Posterior cingulate gyrus (tissue), 11 donors: ENCODE measurements at regions not wholly inside any gene's neighbourhood (a gene's known extent, or its start where the extent isn't known, plus 50 kb on each side); places are given as distances from the start of the nearest gene placed in this dataset.
"Not testable (repeated sequence)": the region's sequence is repeated elsewhere in the genome, so short reads cannot be mapped to it uniquely, and the experiment has no call there.

Experiments used
- DNase-seq, 10 donors: peaks; one replicate each; pipeline versions ENCODE4 v3.0.0 to v3.0.0-alpha.2; 2020 to 2021; ENCODE audit warnings: mixed read lengths in 3 of 10
- intact Hi-C: fragments of 100-400 bp; cut with DNase I; formaldehyde crosslinking; loops from one replicate; pipeline ENCODE4 v1.15.1; 2023

DNA sequence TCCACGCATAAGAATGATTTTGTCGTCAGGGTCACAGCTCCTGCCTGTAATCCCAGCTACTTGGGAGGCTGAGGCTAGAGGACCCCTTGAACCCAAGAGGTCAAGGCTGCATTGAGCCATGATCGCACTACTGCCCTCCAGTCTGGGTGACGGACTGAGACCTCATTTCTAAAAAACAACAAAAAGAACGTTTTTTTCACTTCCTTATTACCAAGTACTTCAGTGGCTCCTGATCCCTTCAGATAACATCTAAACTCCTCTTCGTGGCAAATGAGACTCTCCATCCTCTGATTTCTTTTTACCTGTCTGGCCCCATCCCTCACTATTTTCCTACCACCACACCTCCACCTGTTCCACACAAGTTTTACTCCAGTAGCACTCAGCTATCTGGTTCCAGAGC lies 105.4 kb upstream of the TLK1 start:
- no peak for DNase-seq
- intact Hi-C loops = no loop called here

- intact Hi-C loops, DNase-seq: not testable (repeated sequence)
These were observed 100.8 kb upstream of the TLK1 start for GRCh38 chr2:171261529-171261928.

DNA sequence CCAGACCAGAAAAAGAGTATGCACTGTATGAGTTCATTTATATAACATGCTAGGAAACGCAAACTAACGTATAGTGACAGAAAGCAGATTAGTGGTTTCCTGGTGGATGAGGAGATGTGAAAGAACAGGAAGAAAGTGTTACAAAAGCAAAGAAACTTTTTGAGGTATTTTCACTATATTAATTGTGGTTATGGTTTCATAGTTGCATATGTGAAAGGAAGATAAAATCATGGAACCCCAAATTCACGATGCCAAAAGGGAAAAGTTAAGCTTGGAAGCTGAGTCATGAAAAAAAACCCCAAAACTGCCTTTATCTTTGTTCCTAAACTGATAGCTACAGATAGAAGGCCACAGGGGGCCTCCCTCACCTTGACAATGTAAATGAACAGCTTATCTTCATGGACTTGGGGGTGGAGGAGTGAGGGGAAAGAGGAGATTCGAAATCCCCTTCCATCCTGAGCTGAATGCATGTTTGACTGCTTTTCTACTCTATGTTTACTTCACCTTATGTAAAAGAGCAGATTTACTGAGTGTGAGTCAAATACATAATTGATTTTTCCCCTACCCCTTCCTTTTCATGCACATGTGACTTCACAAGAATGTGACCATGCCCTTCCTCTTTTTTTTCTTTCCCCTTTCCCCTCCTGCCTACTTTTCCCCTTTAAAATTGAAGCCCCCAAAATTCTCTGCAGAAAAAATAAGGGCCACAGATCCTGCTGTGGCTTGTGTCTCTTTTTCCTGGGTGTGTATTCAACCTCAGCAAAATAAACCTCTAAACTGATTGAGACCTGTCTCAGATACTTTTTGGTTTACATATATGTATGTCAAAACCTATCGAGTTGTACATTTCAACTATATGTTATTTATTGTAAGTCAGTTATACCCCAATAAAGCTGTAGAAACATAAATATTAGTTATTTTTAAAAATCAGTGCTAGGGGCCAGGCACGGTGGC lies 100.1 kb upstream of the TLK1 start:
- intact Hi-C loops = no loop called here
- no peak for DNase-seq

DNA sequence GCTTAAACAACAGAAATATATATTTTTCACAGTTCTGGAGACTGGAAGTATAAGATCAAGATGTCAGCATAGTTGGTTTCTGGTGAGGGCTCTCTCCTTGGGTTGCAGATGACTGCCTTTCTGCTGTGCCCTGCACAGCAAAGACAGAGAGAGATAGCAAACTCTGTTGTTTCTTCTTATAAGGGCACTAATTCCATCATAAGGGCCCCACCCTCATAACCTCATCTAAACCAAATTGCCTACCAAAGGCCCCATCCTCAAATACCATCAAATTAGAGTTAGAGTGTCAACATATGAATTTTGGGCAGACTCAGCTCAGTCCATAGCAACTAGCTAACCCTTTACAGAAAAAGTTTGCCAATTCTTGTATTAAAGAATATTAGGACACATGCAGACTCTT lies 94.0 kb upstream of the TLK1 start:
- no peak for DNase-seq
- intact Hi-C loops = no loop called here

DNA sequence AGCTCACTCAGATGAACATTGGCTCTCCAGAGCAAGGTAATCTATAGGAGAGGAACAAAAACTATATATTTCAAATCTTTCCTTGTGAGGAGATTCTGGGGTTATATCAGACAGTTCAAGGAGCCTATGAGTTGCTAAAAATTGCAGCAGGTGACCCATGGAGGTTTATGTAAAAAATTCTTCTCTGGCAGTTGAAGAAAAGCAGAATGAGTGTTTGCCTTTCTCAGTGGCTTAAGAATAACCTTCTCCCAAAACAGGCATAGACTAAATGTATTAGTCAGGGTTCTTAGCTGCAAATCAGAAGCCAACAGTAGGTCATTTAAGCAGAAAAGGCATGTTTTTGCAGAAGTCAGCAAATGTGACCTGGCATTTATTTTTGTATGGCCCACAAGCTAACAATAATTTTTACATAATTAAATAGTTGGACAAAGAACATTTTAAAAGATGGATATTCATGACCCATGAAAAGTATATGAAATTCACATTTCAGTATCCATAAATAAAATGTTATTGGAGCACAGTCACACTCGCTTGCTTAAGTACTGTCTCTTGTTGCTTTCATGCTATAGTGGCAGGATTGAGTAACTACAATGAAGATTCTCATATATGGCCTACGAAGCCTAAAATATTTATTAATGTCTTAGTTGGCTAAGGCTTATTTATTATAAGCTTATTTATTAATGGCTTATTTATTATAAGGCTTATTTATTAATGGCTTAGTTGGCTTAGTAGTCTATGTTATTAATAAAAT lies 93.4 kb upstream of the TLK1 start:
- intact Hi-C loops = no loop called here
- DNase-seq = no peak

- no peak for DNase-seq
- intact Hi-C loops = no loop called here
These were observed 92.6 kb upstream of the TLK1 start for GRCh38 chr2:171253279-171253678.

DNA sequence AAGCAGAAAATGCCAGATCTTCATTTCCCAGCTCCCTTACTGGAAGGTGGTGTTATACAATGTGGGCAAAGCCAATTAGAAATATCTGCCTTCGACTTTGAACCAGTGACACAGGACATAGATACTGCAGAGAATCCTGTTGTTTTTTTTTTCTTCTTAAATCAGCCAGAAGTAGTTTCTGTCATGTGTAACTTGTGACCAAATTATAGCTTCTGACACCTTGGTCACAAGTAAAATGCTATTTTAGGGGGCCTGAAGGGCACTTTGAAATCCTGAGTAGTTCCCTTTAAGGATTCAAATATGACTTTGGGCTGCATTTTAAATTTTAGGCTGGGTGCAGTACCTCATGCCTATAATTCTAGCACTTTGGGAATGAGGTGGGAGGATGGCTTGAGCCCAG lies 89.0 kb upstream of the TLK1 start:
- intact Hi-C loops = no loop called here
- DNase-seq = no peak

GRCh38 chr2:171247741-171248662 lies 87.3 kb upstream of the TLK1 start:
- intact Hi-C loops = no loop called here
- no peak for DNase-seq

DNA sequence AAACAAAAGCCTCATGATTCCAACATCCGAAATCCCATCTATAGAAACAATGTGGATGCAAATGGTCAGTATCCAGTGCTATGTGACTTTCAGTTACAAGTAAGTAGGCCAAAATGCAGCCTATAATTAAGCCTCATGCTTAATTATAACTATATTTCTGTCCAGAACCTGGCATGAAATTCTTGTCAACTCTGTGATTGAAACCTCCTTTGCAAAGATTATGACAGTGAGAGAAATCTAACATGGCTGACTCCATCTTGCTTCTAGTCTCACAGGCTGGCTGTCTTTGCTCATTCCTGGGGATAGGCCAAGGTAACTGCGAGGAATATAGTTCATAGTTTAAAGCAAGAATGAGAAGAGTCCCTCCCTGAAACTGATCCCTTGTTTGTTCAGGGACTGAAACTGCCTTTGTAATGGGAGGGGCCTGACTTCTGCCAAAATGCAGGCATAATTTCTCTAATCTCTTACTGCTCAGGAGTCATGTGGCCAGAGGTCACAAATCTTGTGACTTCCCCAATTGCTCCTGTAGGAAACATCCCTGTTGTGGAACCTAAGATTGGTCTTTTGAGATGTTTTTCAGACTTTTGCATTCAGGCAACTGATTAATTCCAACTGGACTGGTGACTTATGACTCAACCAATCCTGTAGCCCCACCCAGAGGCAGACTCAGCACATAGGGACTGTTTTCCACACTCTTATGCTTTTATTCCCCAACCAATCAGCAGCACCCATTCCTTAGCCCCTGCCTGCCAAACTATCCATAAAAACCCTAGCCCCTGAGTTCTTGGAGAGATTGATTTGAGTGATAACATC lies 84.5 kb upstream of the TLK1 start:
- intact Hi-C loops = no loop called here
- no peak for DNase-seq

- intact Hi-C loops = no loop called here
- no peak for DNase-seq
These were observed 83.8 kb upstream of the TLK1 start for GRCh38 chr2:171244466-171244969.

- intact Hi-C loops = no loop called here
- DNase-seq = no peak
These were observed 81.1 kb upstream of the TLK1 start for GRCh38 chr2:171241771-171242170.

DNA sequence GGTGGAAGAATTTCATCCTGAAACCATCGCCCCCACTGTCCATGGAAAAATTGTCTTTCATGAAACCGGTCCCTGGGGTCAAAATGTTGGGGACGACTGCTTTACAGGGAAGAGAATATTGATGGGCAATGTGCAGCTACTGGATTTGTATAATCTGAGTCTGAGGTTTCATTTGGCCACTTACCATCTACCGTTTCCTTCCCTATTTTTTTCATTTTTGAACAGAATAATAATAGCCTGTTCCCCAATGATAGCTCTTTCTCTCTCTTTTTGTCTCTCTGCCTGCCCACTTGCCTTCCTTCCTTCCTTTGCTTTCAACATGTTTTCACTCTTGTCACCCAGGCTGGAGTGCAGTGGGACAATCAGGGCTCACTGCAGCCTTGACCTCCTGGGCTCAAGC lies 78.3 kb upstream of the TLK1 start:
- no peak for DNase-seq
- intact Hi-C loops = no loop called here

GRCh38 chr2:171237751-171238505 lies 77.2 kb upstream of the TLK1 start:
- DNase-seq = no peak
- intact Hi-C loops = no loop called here

DNA sequence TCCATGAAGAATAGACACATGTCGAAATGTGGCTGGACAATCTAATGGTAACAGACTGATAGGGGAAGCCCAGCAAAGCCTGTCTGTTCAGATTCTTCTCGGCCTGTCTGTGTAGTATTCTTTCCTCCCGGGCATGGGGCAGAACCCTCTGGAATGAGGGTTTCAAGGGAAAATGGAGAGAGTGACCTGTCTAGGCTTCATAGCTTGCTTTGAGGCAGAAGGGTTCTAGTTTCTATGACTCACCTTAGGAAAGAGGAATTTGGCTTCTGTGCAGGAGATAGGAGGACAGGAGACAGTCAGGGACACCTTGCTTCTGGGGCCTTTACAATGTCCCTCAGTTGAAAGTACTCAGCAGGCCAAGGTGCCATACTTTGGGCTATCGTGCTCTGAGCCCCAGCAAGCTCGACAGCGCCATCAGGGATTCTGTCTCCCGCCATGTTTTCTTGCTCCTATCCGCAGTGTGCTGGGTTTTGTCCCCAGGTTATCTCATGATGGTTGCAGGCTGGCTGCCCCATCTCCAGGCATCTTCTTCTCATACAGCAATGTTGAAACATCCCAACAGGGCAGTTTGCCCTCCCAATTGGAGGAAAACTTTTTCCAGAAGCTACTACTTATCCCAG lies 74.7 kb upstream of the TLK1 start:
- peak in 1 of 10 donors; percentile 40 for DNase-seq
- intact Hi-C loops = no loop called here

DNA sequence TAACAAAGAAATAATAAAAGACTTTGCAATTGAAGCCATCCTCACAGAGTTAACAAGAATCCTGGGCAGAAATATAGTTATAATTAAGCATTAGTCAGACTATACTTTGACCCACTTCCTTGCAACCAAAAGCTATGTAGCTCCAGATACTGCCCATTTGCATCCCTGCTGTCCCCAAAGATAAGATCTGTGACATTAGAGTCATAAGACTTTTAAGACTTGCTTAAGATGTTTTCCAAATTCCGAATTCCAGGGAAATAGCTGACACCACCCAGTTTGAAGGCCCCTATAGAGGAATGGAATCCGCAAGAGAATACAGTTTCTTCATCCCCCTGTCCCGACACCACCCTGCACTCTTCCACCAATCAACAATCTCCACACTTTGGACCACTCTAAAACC lies 69.5 kb upstream of the TLK1 start:
- intact Hi-C loops = no loop called here
- no peak for DNase-seq

DNA sequence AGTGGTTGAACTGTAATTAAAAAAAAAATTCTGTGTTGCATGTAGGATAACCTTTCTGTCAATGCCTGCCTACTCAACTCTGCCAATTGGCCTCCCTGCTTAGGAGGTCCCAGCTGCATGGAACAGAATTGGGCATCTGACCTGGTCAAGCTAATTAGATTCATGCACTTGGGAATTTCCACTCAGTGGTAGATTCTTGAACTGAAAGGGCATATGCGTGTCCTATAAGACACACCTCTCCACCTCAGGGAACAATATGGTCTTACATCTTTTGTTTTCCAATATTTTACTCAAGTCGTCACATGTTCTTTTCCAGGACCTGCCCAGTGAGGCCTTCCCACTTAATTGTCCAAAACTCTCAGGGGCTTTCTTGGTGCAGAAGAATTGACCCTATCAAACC lies 68.1 kb upstream of the TLK1 start:
- intact Hi-C loops = no loop called here
- DNase-seq = no peak

DNA sequence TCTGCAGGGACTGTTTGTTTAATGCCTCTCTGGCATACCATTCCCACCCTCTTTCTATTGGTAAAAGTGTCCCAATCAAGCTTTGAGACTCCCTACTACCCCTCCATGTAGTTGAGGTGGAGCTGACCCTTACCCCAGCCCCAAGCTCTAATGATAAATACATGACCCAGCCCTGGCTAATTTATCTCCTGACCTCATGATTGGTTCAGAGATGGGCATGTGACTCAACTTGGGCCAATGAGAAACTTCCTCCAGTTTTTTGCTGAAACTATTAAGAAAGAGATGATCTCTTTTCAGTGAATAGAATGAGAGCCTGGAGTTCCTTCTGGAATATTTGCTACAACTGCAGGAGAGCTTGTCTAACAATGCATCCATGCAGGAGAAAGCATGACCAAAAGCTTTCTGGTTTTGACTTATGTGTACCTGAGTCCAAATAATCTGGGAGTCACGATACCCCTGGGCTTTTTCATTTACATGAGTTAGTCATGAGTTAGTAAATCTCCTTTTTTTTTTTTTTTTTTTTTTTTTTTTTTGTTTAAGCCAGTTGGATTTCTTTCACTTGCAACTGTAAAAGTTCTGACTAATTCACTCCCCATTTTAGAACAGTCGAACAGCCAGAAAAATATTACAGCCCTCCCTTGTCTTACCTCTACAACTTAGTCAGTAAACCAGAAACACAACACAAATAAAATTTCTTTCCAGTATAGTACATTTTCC lies 66.5 kb upstream of the TLK1 start:
- intact Hi-C loops = no loop called here

DNA sequence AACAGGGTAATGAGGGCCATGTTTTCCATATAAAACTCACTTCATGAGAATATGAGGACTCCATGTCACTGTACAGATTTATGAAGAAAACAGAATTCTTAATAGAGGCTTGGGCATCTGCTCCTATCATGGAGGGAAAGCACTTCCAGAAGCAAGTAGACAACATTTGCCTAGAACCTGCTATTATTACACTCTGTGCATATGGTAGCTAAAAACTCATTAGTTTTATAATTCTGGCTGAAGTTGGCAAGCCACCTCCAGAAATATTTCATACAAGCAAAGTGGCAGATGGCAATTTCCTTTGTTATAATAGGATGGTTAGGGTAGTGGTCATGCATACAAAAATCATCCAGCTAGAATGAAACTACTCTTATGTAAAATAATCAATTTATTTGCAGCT lies 65.8 kb upstream of the TLK1 start:
- DNase-seq = no peak
- intact Hi-C loops = no loop called here

More for the DNA sequence above, 66.5 kb upstream of the TLK1 start:
- DNase-seq = no peak
